Uterus (tissue), 2 donors: ENCODE measurements at regions not wholly inside any gene's neighbourhood (a gene's known extent, or its start where the extent isn't known, plus 50 kb on each side); places are given as distances from the start of the nearest gene placed in this dataset.

Source experiments
- POLR2A ChIP-seq, 2 donors: fragments of 450-650 bp; IDR thresholded peaks; one replicate each; pipeline ENCODE4 v1.6.1; 2016; ENCODE audit warnings: antibody characterized with exemption in 2 of 2, mild to moderate bottlenecking in 1 of 2, moderate library complexity in 1 of 2
- TF ChIP-seq, protein P1 (sequence below), 4 experiments: fragments of 200-600 bp in 2 of 4; fragments of 450-650 bp in 2 of 4; sonication (generic) in 2 of 4; IDR thresholded peaks; one replicate each; pipeline ENCODE4 v1.5.1; 2016 to 2019; ENCODE audit warnings: antibody characterized with exemption in 4 of 4, mild to moderate bottlenecking in 2 of 4, moderate library complexity in 1 of 4

- TF ChIP-seq, protein P1, sequence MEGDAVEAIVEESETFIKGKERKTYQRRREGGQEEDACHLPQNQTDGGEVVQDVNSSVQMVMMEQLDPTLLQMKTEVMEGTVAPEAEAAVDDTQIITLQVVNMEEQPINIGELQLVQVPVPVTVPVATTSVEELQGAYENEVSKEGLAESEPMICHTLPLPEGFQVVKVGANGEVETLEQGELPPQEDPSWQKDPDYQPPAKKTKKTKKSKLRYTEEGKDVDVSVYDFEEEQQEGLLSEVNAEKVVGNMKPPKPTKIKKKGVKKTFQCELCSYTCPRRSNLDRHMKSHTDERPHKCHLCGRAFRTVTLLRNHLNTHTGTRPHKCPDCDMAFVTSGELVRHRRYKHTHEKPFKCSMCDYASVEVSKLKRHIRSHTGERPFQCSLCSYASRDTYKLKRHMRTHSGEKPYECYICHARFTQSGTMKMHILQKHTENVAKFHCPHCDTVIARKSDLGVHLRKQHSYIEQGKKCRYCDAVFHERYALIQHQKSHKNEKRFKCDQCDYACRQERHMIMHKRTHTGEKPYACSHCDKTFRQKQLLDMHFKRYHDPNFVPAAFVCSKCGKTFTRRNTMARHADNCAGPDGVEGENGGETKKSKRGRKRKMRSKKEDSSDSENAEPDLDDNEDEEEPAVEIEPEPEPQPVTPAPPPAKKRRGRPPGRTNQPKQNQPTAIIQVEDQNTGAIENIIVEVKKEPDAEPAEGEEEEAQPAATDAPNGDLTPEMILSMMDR (IDR thresholded peaks at IDR 0.05), result no peak
- no peak for TF ChIP-seq POLR2A (IDR thresholded peaks at IDR 0.05)
These were observed 145.6 kb upstream of the TSLP start for GRCh38 chr5:110925916-110926315.
